ENCODE measurements at regions not wholly inside any gene's neighbourhood (a gene's known extent, or its start where the extent isn't known, plus 50 kb on each side); places are given as distances from the start of the nearest gene placed in this dataset.

DNA sequence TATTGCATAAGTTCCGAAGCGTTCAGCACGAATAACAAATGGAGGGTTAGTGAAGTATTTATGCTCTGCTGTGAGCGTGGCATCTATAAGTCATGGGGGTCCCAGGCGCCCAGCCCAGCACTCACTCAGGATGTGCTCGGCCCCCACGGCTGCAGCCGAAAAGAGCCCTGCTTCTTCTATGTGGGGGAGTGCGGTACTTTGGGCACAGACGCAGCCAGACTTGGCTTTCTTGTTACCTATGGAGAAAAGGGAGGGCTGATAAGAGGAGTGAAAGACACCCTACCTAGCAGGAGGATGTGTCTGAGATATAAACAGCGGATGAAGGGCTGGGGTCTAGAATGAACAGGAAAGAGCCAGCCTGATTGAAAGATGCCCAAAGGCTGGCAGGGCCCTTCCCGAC, 51.4 kb downstream of the MRPL36 start:
- TF ChIP-seq CHD1 (IDR thresholded peaks at IDR 0.05; ENCODE audit: low read depth, low read length): no peak
- TF ChIP-seq, protein P1, sequence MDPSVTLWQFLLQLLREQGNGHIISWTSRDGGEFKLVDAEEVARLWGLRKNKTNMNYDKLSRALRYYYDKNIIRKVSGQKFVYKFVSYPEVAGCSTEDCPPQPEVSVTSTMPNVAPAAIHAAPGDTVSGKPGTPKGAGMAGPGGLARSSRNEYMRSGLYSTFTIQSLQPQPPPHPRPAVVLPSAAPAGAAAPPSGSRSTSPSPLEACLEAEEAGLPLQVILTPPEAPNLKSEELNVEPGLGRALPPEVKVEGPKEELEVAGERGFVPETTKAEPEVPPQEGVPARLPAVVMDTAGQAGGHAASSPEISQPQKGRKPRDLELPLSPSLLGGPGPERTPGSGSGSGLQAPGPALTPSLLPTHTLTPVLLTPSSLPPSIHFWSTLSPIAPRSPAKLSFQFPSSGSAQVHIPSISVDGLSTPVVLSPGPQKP (IDR thresholded peaks at IDR 0.05; ENCODE audit: low read depth, low read length): no peak
- no peak for TF ChIP-seq DPF2 (IDR thresholded peaks at IDR 0.05)
- TF ChIP-seq, protein P2, sequence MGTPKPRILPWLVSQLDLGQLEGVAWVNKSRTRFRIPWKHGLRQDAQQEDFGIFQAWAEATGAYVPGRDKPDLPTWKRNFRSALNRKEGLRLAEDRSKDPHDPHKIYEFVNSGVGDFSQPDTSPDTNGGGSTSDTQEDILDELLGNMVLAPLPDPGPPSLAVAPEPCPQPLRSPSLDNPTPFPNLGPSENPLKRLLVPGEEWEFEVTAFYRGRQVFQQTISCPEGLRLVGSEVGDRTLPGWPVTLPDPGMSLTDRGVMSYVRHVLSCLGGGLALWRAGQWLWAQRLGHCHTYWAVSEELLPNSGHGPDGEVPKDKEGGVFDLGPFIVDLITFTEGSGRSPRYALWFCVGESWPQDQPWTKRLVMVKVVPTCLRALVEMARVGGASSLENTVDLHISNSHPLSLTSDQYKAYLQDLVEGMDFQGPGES (IDR thresholded peaks at IDR 0.05): no peak
- no peak for TF ChIP-seq EGR1 (IDR thresholded peaks at IDR 0.05; ENCODE audit: borderline replicate concordance in 1 of 2, low read depth in 2 of 2, low read length in 2 of 2)
- no peak for TF ChIP-seq SUPT20H (IDR thresholded peaks at IDR 0.05; ENCODE audit: borderline replicate concordance, control insufficient read depth, low read depth, low read length)
- TF ChIP-seq RBBP5 (conservative IDR thresholded peaks at IDR 0.05): no peak
- TF ChIP-seq, protein P3, sequence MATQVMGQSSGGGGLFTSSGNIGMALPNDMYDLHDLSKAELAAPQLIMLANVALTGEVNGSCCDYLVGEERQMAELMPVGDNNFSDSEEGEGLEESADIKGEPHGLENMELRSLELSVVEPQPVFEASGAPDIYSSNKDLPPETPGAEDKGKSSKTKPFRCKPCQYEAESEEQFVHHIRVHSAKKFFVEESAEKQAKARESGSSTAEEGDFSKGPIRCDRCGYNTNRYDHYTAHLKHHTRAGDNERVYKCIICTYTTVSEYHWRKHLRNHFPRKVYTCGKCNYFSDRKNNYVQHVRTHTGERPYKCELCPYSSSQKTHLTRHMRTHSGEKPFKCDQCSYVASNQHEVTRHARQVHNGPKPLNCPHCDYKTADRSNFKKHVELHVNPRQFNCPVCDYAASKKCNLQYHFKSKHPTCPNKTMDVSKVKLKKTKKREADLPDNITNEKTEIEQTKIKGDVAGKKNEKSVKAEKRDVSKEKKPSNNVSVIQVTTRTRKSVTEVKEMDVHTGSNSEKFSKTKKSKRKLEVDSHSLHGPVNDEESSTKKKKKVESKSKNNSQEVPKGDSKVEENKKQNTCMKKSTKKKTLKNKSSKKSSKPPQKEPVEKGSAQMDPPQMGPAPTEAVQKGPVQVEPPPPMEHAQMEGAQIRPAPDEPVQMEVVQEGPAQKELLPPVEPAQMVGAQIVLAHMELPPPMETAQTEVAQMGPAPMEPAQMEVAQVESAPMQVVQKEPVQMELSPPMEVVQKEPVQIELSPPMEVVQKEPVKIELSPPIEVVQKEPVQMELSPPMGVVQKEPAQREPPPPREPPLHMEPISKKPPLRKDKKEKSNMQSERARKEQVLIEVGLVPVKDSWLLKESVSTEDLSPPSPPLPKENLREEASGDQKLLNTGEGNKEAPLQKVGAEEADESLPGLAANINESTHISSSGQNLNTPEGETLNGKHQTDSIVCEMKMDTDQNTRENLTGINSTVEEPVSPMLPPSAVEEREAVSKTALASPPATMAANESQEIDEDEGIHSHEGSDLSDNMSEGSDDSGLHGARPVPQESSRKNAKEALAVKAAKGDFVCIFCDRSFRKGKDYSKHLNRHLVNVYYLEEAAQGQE (IDR thresholded peaks at IDR 0.05; ENCODE audit: low read depth, low read length): no peak
- no peak for TF ChIP-seq EZH2 (IDR thresholded peaks at IDR 0.05; ENCODE audit: borderline replicate concordance, control insufficient read depth, low read depth, low read length)
- no peak for TF ChIP-seq JUNB (IDR thresholded peaks at IDR 0.05)
- no peak for TF ChIP-seq SMARCA5 (IDR thresholded peaks at IDR 0.05)
- TF ChIP-seq SMC3 (IDR thresholded peaks at IDR 0.05; ENCODE audit: borderline replicate concordance, low read length): no peak
- no peak for TF ChIP-seq POLR2AphosphoS2 (IDR thresholded peaks at IDR 0.05; ENCODE audit: low read depth, low read length)
- no peak for TF ChIP-seq FOXK2 (IDR thresholded peaks at IDR 0.05)
- WGBS (ENCODE audit: insufficient coverage, insufficient replicate concordance, low lambda C conversion rate, missing lambda C conversion rate): 40% methylated on average over 12 of the region's 12 CpGs
- Histone ChIP-seq H3K9ac (ENCODE audit: control insufficient read depth, insufficient read depth, low read length) (no peak overlapping the region), H4K20me1 (ENCODE audit: control insufficient read depth, insufficient read depth) (no peaks in the 10 kb centered on the region), H3K36me3 (ENCODE audit: control insufficient read depth in 2 of 2, insufficient read depth in 2 of 2, low read length in 1 of 2) (no peaks in the 10 kb centered on the region), H3K4me2 (ENCODE audit: control insufficient read depth, insufficient read depth) (no peak overlapping the region), H3K27me3 (replicated peaks in 1 of 2; ENCODE audit: control insufficient read depth in 2 of 2, insufficient read depth in 2 of 2, low read length in 1 of 2) (no peaks in the 10 kb centered on the region; a peak in 2 of 4 replicates), H3K4me1 (ENCODE audit: control insufficient read depth, insufficient read depth, low read length) (no peaks in the 10 kb centered on the region), H3K4me3 (no peak overlapping the region), H3K27ac (ENCODE audit: control insufficient read depth, insufficient read depth) (no peak overlapping the region), H3K9me3 (replicated peaks; ENCODE audit: control insufficient read depth, insufficient read depth, low read length) (no peaks in the 10 kb centered on the region), H2AFZ (ENCODE audit: control insufficient read depth, low read depth, low read length) (no peak overlapping the region), H3K79me2 (ENCODE audit: control insufficient read depth, insufficient read depth, low read length) (no peaks in the 10 kb centered on the region)
- ChIA-PET CTCF (no interaction called here), SMC1A (ENCODE audit: uncharacterized antibody, unreplicated experiment) (no interaction called here), POLR2A (no interaction called here), RAD21 (ENCODE audit: unreplicated experiment) (no interaction called here)
- ATAC-seq (no peak), DNase-seq (ENCODE audit: low read depth, low spot score) (no peak), FAIRE-seq (no peak)
- in situ Hi-C loops (cut with MboI): no loop called here
- intact Hi-C loops (cut with micrococcal nuclease; ENCODE audit: unreplicated experiment): no loop called here
- BruUV-seq (replicated peaks): no TSS peak

All from GM12878 (cell line).